ENCODE measurements at regions not wholly inside any gene's neighbourhood (a gene's known extent, or its start where the extent isn't known, plus 50 kb on each side); places are given as distances from the start of the nearest gene placed in this dataset.

DNA sequence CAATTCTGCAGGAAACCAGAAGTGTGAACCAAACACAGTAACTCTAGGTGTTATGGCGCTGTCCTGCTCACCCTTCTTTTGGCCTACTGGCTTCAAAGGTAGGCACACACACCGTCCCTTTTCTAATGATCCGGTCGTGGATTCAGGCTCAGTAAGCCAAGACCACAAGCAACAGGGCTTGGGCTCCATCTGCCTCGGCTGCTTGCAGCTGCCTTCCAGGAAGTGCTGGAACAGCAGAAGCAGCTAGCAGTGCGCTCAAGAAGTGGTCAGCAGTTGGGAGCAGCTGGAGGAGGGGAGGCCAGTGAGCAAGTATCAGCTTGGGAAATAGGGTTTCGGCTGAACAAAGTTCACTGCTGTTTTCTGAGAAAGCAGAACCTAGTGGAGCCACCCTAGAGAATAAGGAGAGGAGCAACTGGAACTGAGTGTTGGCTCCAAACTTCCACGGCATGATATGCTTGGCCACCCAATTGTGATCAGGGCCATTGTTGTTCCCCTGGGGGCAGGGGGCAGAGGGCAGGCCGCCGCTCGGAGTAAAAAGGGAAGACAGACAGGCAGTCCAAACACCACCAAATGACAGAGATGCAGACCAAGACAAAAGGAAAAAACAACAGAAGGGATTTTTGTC is 173.4 kb downstream of the TOMM20 start (continued):
- TF ChIP-seq, protein P1, sequence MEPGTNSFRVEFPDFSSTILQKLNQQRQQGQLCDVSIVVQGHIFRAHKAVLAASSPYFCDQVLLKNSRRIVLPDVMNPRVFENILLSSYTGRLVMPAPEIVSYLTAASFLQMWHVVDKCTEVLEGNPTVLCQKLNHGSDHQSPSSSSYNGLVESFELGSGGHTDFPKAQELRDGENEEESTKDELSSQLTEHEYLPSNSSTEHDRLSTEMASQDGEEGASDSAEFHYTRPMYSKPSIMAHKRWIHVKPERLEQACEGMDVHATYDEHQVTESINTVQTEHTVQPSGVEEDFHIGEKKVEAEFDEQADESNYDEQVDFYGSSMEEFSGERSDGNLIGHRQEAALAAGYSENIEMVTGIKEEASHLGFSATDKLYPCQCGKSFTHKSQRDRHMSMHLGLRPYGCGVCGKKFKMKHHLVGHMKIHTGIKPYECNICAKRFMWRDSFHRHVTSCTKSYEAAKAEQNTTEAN (CRISPR knock-in tag; IDR thresholded peaks at IDR 0.05), result no peak
- TF ChIP-seq PTTG1 (tag; IDR thresholded peaks at IDR 0.05; ENCODE audit: low read depth), result no peak
- peak; percentile 25; the same call in 1 of the 2 replicates for TF ChIP-seq CBFB (CRISPR knock-in tag; IDR thresholded peaks at IDR 0.05)
- no peak for TF ChIP-seq KDM1A (IDR thresholded peaks at IDR 0.05)
- TF ChIP-seq ZNF197 (CRISPR knock-in tag; IDR thresholded peaks at IDR 0.05; ENCODE audit: low read depth), result 0 out of 2 replicates have a peak, but pooled peaks have one; percentile 49
- TF ChIP-seq, protein P2, sequence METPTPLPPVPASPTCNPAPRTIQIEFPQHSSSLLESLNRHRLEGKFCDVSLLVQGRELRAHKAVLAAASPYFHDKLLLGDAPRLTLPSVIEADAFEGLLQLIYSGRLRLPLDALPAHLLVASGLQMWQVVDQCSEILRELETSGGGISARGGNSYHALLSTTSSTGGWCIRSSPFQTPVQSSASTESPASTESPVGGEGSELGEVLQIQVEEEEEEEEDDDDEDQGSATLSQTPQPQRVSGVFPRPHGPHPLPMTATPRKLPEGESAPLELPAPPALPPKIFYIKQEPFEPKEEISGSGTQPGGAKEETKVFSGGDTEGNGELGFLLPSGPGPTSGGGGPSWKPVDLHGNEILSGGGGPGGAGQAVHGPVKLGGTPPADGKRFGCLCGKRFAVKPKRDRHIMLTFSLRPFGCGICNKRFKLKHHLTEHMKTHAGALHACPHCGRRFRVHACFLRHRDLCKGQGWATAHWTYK (CRISPR knock-in tag; IDR thresholded peaks at IDR 0.05), result no peak
- TF ChIP-seq TCF7 (IDR thresholded peaks at IDR 0.05; ENCODE audit: borderline replicate concordance), result no peak
- TF ChIP-seq GABPA (tag; conservative IDR thresholded peaks at IDR 0.05; ENCODE audit: low read depth), result no peak; the same call in 1 of the 2 replicates
- no peak for TF ChIP-seq RBFOX2 (IDR thresholded peaks at IDR 0.05; ENCODE audit: low read depth, low read length)
- no peak for TF ChIP-seq TEAD1 (CRISPR knock-in tag; IDR thresholded peaks at IDR 0.05)
- TF ChIP-seq YBX1 (IDR thresholded peaks at IDR 0.05), result no peak
- TF ChIP-seq TAF15 (IDR thresholded peaks at IDR 0.05; ENCODE audit: low read depth, low read length), result no peak
- TF ChIP-seq, protein P3, sequence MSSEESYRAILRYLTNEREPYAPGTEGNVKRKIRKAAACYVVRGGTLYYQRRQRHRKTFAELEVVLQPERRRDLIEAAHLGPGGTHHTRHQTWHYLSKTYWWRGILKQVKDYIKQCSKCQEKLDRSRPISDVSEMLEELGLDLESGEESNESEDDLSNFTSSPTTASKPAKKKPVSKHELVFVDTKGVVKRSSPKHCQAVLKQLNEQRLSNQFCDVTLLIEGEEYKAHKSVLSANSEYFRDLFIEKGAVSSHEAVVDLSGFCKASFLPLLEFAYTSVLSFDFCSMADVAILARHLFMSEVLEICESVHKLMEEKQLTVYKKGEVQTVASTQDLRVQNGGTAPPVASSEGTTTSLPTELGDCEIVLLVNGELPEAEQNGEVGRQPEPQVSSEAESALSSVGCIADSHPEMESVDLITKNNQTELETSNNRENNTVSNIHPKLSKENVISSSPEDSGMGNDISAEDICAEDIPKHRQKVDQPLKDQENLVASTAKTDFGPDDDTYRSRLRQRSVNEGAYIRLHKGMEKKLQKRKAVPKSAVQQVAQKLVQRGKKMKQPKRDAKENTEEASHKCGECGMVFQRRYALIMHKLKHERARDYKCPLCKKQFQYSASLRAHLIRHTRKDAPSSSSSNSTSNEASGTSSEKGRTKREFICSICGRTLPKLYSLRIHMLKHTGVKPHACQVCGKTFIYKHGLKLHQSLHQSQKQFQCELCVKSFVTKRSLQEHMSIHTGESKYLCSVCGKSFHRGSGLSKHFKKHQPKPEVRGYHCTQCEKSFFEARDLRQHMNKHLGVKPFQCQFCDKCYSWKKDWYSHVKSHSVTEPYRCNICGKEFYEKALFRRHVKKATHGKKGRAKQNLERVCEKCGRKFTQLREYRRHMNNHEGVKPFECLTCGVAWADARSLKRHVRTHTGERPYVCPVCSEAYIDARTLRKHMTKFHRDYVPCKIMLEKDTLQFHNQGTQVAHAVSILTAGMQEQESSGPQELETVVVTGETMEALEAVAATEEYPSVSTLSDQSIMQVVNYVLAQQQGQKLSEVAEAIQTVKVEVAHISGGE (CRISPR knock-in tag; IDR thresholded peaks at IDR 0.05), result 0 out of 6 replicates have a peak, but pooled peaks of 1 of the 3 experiments have one; percentile 43
- TF ChIP-seq CCAR2 (IDR thresholded peaks at IDR 0.05; ENCODE audit: low read depth, low read length), result no peak
- TF ChIP-seq, protein P4, sequence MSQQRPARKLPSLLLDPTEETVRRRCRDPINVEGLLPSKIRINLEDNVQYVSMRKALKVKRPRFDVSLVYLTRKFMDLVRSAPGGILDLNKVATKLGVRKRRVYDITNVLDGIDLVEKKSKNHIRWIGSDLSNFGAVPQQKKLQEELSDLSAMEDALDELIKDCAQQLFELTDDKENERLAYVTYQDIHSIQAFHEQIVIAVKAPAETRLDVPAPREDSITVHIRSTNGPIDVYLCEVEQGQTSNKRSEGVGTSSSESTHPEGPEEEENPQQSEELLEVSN (IDR thresholded peaks at IDR 0.05; ENCODE audit: borderline replicate concordance in 1 of 2, extremely low read depth in 1 of 2, insufficient read depth in 1 of 2, insufficient read length in 1 of 2, low read depth in 1 of 2, low read length in 1 of 2, poor library complexity in 1 of 2, severe bottlenecking in 1 of 2), result no peak

All from K562 (cell line).